ENCODE measurements at regions not wholly inside any gene's neighbourhood (a gene's known extent, or its start where the extent isn't known, plus 50 kb on each side); places are given as distances from the start of the nearest gene placed in this dataset.

GRCh38 chr3:34247401-34247800, 449.0 kb downstream of the PDCD6IP start:
- no peaks in the 10 kb centered on the region for H3K4me1 ChIP-seq
- no peak for DNase-seq
- TF ChIP-seq CTCF (IDR thresholded peaks at IDR 0.05) (no peak), POLR2A (IDR thresholded peaks at IDR 0.05) (no peak)
- H3K4me3 ChIP-seq (replicated peaks in 1 of 3): no peak overlapping the region
- no peaks in the 10 kb centered on the region for H3K36me3 ChIP-seq
- H3K9me3 ChIP-seq: no peaks in the 10 kb centered on the region
- H3K27me3 ChIP-seq: no peaks in the 10 kb centered on the region
- intact Hi-C loops (cut with DNase I): no loop called here
- H3K27ac ChIP-seq: no peak overlapping the region
- WGBS, 2 donors: 36 to 90% methylated on average over 1 of the region's 1 CpG

- no peak for TF ChIP-seq POLR2A (IDR thresholded peaks at IDR 0.05)
- no peak overlapping the region for H3K27ac ChIP-seq
- intact Hi-C loops (cut with DNase I): no loop called here
- H3K4me3 ChIP-seq (replicated peaks in 1 of 3): no peak overlapping the region
- H3K9me3 ChIP-seq: no peaks in the 10 kb centered on the region
- 83% methylated on average over 2 of the region's 2 CpGs for WGBS, 2 donors
- no peaks in the 10 kb centered on the region for H3K27me3 ChIP-seq
- no peaks in the 10 kb centered on the region for H3K4me1 ChIP-seq
- no peak for DNase-seq
- H3K36me3 ChIP-seq: no peaks in the 10 kb centered on the region
Measured at GRCh38 chr3:34248352-34248751, 449.9 kb downstream of the PDCD6IP start.

GRCh38 chr3:34254285-34254684, 455.9 kb downstream of the PDCD6IP start:
- no peak overlapping the region for H3K27ac ChIP-seq
- H3K36me3 ChIP-seq: no peaks in the 10 kb centered on the region
- no peak for DNase-seq
- no peaks in the 10 kb centered on the region for H3K4me1 ChIP-seq
- H3K27me3 ChIP-seq: no peaks in the 10 kb centered on the region
- H3K9me3 ChIP-seq: no peaks in the 10 kb centered on the region
- 66 to 74% methylated on average over 2 of the region's 2 CpGs for WGBS, 2 donors
- no peak overlapping the region for H3K4me3 ChIP-seq (replicated peaks in 1 of 3)
- TF ChIP-seq POLR2A (IDR thresholded peaks at IDR 0.05): no peak
- TF ChIP-seq CTCF (IDR thresholded peaks at IDR 0.05): no peak
- intact Hi-C loops (cut with DNase I): no loop called here

- H3K9me3 ChIP-seq: no peaks in the 10 kb centered on the region
- no peak for DNase-seq
- 48 to 72% methylated on average over 2 of the region's 2 CpGs for WGBS, 2 donors
- no peaks in the 10 kb centered on the region for H3K27me3 ChIP-seq
- TF ChIP-seq CTCF (IDR thresholded peaks at IDR 0.05) (no peak), POLR2A (IDR thresholded peaks at IDR 0.05) (no peak)
- intact Hi-C loops (cut with DNase I): no loop called here
- H3K4me3 ChIP-seq (replicated peaks in 1 of 3): no peak overlapping the region
- no peak overlapping the region for H3K27ac ChIP-seq
- H3K36me3 ChIP-seq: no peaks in the 10 kb centered on the region
- no peaks in the 10 kb centered on the region for H3K4me1 ChIP-seq
Measured at GRCh38 chr3:34256021-34256420, 457.6 kb downstream of the PDCD6IP start.

- Histone ChIP-seq H3K4me1 (no peaks in the 10 kb centered on the region), H3K27ac (no peak overlapping the region), H3K27me3 (no peaks in the 10 kb centered on the region), H3K9me3 (no peaks in the 10 kb centered on the region), H3K36me3 (no peaks in the 10 kb centered on the region), H3K4me3 (replicated peaks in 1 of 3) (no peak overlapping the region)
- WGBS, 2 donors: 38 to 40% methylated on average over 2 of the region's 2 CpGs
- intact Hi-C loops (cut with DNase I): no loop called here
- DNase-seq: no peak
- TF ChIP-seq POLR2A (IDR thresholded peaks at IDR 0.05) (no peak), CTCF (IDR thresholded peaks at IDR 0.05) (no peak)
Measured at GRCh38 chr3:34256791-34257190, 458.4 kb downstream of the PDCD6IP start.
